Activated gamma-delta T cell (primary cell): ENCODE measurements at regions not wholly inside any gene's neighbourhood (a gene's known extent, or its start where the extent isn't known, plus 50 kb on each side); places are given as distances from the start of the nearest gene placed in this dataset.
"Not testable (repeated sequence)": the region's sequence is repeated elsewhere in the genome, so short reads cannot be mapped to it uniquely, and the experiment has no call there.

Experiments used
- DNase-seq: peaks from one replicate; lab custom pipeline; 2025; lab: John Stamatoyannopoulos, UW

DNA sequence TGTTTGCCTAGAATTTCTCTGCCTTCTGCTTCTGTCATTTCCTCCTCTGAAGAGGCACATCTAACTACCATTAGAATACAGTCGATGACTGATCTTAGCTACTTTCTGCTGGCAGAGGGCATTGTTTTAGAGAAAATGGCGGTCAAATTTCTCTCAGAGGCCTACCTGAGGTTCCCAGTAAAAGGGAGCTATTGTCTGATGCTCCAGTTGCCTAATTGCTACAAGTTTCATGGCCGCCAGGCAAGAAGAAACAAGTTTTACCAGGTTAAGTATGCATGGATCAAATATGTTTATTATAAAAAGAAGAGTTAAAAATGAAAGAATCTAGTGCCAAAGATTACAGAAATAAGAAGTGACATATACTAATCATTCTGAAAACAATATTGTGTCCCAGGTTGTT, 416.6 kb downstream of the DSC3 start:
- no peak for DNase-seq

DNA sequence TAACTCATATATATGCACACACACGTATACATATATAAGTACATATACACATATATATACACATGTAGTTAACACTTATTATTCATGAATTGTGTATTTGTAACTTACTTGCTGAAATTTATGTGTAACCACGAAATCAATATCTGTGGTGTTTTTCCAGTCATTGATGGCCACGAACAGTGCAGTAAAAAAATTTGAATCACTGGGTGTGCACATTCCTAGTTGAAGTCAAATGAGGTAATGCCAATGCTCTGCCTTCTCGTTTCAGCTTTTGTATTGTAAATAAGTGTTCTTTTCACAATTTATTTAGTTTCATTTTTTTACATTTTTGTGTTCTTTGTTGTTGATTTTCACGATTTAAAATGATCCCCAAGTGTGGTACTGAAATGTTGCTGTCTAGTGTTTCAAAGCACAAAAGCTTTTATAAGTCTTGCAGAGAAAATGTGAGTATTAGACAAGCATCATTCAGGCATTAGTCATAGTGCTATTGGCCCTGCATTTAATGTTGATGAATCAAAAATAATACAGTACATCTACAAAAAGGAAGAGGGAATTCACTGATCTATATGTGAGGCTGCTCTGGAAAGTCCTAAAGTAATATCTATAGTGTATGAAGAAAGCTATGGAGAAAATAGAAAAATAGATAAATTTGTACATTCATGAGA, 419.0 kb downstream of the DSC3 start:
- no peak for DNase-seq

DNA sequence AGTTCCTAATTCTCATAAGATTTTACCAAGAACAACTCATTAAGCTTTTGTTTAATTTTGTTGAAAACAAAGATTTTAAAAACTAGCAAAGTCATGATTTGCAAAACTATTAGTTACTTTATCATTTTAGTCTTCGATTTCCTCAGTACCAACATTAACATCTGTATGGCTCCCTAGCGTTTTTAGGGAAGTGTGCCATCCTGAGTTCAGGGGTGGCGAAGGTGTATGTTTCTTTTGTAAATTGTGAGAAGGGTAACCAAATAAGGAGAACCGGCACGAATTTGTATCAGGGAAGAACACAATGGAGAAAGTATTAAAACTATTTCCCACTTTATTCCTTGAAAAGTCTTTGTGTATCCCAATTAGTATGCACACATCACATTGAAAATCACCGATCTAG, 419.9 kb downstream of the DSC3 start:
- no peak for DNase-seq

DNA sequence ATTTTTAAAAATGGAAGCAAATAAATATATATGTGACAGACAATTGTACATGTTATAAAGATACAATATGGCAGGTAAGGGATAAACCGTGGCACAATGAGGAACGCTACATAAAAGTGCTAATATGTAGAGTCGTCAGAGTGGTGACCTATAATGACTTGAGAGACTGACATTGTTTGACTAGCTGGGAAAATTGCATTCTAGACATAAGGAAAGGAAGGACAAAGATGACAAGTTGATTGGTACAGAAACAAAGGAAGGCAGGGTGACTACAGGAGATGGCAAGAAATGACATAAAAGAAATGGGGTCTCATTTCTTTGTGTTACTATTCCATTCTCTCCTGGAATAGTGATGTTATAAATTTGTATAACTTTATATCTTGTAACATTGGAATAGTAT, 420.4 kb downstream of the DSC3 start:
- no peak for DNase-seq

DNA sequence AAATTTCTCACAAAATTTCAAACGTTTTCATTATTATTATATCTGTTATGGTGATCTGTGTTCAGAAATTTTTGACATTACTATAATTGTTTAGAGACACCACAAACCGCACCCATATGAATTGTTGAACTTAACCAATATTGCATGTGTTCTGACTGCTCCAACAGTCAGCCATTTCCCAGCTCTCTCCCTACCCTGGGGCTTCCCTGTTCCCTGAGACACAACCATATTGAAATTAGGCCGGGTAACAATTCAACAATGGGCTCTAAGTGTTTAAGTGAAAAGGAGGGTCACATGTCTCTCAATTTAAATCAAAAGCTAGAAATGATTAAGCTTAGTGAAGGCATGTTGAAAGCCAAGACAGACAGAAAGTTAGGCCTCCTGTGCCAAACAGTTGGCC, 424.0 kb downstream of the DSC3 start:
- no peak for DNase-seq

DNA sequence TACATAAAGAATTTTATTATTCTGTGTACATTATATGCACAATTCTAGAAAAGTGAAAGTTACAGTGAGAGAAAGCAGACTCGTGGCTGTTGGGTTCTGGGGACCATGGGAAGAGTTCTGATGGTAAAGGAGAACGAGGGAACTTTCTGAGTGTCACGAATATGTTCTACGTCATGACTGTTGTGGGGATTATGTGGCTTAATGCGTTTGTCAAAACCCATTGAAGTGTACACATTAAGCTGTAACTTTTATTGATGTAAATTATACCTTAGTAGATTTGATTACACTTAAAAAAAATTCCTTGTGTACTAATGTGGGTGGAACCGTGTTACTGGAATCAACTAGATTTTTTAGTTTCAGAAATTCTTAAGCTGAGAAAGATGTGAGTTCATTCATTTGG, 426.1 kb downstream of the DSC3 start:
- DNase-seq: no peak

DNA sequence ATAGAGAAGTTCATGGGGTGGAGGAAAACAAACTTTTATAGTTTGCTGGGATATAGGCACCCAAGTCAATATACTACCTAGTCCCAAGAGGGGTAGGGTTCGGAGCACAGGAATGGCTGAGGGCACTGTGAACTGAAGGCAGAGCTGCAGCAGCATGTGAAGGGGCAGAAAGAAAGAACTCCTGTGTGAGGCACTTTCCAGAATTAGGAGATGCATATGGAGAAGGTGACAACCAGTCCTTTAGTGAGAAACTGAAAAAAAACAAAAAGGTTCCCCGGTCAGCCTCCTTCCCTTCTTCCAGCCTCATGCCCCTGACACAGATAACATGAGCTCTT, 429.1 kb downstream of the DSC3 start:
- no peak for DNase-seq

DNA sequence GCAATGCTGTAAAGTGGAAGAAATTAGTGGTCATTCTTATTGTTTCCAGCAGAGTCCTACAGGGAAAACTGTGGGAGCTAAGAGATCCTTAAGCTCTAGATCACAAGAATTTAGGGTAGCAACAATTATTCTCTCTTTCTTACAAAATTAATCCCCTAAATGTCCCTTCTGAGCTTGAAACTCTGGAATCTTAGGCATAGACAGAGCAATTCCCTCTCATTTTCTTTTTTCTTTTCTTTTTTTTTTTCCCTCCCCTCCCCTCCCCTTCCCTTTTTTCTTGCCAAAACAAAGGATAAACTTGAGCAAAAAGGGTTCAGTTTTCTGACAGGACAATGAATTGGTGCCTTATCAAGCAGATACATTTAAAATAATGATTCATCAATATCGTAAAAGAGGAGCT, 441.0 kb downstream of the DSC3 start:
- DNase-seq: no peak

DNA sequence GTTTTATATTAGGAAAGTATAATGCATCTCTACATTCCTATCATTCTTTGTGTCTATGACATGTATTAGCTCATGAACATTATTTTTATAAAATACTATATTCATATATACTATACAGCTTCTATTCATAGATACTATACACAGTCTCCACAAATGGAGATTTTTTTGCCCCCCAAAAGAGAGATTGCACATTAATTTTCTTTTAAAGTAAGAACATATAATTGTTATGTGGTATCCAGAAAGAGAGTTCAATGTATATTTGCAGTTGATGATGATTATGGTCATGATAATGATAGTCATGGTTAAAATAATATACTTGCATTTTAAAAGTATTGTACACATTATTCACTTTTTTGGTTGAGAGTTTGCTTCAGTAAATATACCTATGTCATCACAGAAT, 445.3 kb downstream of the DSC3 start:
- DNase-seq: no peak

DNA sequence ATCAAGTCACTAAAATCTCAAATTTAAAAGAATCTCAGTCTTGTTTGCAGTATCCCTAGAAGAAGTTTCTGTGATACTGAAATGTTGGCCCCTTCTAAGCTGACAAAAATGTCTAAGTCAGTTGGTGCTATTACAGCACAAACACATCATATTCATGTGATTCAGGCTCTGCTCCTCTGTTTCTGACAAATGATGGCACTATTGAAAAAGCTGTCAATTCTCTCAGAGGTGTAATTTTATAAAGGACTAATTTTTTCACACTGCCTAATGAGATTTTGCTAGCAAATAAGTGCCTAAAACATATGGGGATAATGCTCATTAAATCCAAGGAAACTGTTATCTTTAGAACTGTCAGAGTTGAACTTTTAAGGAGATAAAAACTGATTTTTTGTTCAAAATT, 445.9 kb downstream of the DSC3 start:
- DNase-seq: no peak

DNA sequence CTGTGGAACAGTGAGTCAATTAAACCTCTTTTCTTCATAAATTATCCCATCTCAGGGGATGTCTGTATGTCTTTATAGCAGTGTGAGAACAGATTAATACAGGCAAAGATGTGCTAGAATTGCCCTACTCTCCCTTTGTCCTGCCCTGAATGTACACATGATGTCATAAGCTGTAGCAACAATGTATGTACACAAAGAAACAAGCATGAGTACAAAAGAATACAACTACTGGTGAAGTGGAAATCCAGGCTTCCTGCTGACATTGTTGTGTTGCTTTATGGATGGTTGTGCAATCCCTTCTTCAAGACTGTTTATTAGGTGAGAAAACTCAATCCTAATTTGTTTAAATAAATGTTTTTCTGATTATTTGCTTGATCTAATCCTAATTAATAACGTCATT, 446.6 kb downstream of the DSC3 start:
- DNase-seq: no peak

DNA sequence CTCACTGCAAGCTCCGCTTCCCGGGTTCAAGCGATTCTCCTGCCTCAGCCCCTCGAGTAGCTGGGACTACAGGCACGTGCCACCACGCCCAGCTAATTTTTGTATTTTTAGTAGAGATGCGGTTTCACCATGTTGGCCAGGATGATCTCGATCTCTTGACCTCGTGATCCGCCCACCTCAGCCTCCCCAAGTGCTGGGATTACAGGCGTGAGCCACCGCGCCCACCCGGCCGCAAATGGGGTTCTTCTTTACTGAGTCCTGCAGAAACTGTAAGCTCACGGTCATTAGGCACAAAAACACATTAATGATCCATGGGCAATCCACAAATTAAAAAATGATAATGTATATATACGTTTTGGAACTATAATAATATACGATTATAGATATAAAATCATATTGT, 447.6 kb downstream of the DSC3 start:
- DNase-seq: not testable (repeated sequence)

DNA sequence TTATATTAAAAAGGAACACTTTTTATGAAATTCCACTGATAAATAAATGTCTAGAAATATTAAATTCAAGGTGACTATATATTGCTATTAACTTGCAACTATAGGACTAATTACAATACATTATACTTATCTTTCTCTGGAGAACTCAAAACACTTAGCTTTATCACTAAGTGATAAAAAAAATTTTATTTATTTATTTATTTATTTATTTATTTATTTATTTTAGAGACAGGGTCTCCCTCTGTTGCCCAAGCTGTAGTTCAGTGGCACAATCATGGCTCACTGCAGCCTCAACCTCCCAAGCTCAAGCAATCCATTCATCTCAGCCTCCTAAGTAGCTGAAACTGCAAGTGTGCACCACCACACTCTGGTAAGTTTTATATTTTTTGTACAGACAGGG, 451.1 kb downstream of the DSC3 start:
- DNase-seq: no peak

DNA sequence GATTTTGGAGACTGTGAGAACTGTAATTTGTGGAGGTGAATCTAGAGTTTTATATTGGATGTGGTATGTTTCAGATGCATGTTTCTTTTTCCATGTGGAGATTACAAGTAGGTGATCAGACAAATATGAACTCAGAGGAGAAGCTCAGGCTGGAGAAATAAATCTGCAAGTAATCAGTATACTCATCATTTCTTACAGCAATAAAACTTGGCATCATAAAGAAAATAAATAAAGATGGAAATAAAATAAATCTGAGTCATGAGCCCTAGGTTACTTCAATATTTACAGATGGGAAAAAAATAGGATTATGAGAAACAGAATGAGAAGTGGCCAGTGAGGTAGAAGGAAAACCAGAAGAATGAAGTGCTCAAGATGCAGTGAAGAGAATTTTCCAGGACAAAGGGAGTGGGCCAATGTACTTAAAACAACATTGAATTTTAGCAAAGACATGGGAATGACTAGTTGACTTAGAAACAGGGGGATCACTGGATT, 453.8 kb downstream of the DSC3 start:
- DNase-seq: no peak

DNA sequence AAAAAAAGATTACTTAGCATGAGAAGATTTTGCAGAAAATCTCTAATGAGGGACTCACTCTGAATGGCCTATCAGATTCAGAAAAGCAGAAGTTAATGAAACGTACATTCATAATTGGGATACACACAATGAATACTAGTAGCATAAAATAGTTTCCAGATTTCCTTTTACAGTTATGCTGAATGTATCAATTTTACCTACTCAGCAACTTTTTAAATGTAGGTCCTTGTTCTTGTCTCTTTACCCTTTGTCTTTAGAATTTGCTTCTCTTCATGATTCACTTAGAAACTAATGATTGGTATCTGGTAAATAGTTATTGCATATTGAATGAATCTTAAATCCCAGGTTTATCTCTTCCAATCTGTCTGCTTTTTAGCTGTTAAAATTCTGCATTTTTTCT, 458.8 kb downstream of the DSC3 start:
- no peak for DNase-seq

DNA sequence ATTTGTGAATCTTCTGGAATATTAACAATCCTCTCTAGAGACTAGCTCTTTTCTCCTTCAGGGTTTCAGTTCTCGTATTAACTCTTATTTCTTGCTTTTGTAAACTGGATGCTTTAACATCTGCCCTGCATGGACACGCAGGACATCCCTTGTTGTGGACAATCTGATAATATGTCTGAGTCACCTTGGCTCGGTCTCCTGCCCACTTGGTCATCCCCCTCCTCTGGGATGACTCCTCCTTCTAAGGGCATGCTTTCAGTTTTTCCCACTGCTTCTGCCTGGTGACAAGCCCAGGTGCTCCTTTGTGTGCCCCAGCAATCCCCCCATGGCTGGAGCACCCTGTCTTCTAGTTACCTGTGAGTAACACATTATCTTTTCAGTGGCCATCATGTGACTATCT, 460.5 kb downstream of the DSC3 start:
- DNase-seq: no peak

DNA sequence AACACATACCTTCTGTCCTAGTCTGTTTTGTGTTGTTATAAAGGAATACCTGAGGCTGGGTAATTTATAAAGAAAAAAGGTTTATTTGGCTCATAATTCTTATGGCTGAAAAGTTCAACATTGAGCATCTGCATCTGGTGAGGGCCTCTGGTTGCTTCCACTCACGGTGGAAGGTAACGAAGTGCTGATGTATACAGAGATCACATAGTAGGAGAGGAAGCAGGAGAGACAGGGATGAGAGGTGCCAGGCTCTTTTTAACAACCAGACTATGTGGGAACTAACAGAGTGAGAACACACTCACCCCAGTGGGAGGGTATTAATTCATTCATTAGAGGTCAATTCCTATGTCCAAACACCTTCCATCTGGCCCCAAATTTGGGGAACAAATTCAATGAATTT, 463.8 kb downstream of the DSC3 start:
- no peak for DNase-seq

DNA sequence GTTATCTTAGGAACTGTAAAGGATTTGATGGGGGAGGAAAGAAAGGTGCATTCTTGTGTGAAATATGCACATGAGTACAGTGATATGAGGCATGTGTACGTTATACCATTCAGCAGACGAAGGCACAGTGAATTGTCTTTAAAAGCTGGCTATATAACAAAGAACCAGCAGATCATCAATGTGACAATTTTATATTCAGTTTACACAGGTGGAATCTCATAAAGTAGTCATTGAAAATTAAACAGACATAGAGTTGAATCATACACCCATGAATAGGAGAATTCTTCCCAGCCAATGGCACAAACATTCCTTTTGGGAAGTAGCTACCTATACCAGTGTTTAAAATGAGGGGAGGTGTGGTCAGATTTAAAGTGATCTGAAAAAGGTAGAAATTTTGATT, 470.3 kb downstream of the DSC3 start:
- DNase-seq: no peak

DNA sequence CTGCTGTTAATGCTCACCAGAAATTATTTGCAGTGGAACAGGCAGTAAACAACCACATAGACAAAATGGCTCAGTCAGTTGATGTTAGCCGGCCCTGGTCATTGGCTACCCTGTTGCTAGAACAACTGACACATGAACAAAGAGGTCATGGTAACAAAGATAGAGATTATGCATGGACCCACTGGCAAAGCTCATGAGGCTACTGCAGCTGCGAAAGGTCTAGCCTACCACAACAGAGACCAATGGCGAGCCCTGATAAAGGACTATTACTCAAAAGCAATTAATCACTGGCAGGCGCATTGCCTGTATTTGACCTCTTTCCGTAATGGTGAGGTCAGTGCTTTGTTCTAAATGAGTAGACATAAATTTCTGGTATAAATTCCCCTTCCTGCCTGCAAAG, 474.2 kb downstream of the DSC3 start:
- DNase-seq: no peak

DNA sequence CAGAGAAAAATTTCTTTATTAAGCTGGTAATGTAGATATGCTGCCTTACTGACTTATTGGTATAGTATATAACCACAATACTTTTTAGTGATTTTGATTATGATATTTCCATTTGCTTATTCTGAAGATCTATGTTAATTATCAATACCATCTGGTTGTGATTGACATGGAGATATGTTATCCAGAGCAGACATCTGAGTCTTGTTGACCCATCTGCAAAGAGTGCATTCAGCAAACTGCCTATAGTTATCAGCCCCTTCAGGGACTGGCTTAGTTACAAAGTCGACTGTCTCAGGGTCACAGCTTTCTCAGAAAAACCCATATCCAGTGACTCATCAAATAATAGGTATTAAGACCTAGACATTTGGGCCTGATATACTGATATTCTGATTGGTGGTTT, 475.7 kb downstream of the DSC3 start:
- no peak for DNase-seq

DNA sequence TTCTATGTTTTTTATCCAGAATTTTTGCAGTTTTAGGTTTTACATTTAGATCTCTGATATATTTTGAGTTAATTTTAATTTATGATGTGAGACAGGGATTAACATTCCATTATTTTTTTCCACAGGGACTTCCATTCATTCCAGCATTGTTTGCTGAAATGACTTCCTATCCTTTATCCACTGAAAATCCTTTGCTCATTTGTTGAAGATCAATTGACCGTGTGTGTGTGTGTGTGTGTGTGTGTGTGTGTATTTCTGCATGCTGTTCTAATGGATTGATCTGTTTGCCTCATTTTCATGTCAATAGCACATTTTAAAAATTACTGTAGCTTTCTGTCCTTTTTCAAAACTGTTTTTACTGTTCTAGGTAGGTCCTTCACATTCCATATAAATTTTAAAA, 480.3 kb downstream of the DSC3 start:
- DNase-seq: no peak

DNA sequence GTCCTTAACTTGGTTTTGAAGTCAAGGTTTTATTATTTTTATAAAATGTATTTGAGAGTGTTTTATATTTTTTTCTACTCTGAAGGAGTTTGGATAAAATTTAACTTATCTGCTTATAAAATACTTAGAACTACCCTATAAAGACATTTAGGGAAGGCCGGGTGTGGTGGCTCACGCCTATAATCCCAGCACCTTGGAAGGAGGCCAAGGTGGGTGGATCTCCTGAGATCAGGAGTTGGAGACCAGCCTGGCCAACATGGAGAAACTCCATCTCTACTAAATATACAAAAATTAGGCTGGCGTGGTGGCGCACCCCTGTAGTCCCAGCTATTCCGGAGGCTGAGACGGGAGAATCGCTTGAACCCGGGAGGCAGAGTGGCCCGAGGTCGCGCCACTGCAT, 486.4 kb downstream of the DSC3 start:
- DNase-seq: no peak

DNA sequence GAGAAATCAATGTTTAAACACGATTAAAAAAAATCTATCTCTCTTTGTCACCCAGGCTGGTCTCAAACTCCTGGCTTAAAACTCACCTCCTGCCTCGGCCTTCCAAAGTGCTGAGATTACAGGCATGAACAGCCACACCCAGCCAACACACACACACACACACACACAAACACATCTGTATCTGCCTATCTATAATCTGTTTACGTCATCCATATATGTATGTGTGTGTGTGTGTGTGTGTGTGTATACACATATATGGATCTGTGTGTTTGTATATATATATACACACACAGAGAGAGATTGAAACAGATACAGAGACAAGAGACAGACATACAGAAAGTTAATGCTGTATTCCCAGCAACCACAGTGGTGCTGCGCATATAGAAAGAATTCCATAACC, 497.1 kb downstream of the DSC3 start:
- no peak for DNase-seq

DNA sequence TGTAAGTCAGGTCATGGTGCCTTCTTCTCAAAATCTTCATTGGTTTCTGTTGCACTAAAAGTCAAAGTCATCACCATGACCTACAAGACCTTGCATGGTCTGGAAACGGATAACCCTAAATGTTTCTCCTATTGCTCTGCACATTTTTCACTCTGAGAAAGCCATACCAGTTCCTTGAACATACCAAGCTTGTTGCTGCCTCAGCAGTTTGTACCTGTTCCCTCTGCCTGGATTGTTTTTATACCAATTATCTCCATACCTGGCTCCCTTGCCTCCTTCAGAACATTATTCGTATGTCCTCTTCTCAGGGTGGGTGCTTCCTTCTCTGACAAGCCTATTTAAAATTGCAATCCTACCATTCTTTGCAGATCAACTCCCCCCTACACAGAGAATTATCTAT, 498.4 kb downstream of the DSC3 start:
- no peak for DNase-seq

DNA sequence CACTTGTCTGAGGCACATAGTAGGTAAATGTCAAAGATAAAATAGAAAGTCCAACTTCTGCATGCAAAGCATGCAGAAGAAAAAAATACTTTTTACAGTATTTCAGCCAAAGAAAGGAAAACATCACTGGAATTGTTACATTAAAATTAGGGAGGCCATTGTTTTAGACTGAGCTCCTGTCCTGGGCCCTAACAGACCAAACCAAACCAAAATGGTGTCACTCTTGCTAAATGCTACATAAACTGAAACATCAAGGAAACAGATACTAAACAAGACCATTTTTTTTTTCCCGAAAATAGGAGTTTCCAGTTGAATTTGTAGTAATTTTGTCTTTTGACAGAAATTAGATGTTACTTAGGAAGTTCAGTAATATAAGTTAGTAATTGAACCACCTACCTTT, 508.8 kb downstream of the DSC3 start:
- no peak for DNase-seq
